ENCODE measurements at regions not wholly inside any gene's neighbourhood (a gene's known extent, or its start where the extent isn't known, plus 50 kb on each side); places are given as distances from the start of the nearest gene placed in this dataset.

DNA sequence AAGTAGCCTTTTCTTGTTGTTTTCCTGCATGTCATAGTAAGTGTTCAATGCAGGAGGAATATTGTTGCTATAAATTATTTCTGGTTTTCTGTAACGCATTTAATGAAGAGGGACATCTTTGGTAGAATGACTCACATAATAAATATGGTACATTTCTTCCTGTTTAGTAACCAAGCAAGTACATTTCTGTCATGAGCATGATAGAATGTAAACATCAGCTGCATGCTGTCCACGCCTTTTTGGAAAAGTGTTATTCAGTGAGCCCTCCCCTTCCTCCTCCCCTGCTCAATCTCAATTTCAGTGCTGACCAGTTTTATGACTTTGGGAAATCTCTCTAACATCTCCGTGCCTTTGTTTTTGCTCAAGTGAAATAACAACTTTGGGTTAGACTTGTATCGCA lies 664.0 kb downstream of the XPNPEP1 start:
- CTCF ChIA-PET = interaction anchor here (1.3 kb wide), 1 partner anchor 514 kb away, joined by 4 read pairs; no protein-coding TSS in a partner anchor
- TF ChIP-seq, protein P1, sequence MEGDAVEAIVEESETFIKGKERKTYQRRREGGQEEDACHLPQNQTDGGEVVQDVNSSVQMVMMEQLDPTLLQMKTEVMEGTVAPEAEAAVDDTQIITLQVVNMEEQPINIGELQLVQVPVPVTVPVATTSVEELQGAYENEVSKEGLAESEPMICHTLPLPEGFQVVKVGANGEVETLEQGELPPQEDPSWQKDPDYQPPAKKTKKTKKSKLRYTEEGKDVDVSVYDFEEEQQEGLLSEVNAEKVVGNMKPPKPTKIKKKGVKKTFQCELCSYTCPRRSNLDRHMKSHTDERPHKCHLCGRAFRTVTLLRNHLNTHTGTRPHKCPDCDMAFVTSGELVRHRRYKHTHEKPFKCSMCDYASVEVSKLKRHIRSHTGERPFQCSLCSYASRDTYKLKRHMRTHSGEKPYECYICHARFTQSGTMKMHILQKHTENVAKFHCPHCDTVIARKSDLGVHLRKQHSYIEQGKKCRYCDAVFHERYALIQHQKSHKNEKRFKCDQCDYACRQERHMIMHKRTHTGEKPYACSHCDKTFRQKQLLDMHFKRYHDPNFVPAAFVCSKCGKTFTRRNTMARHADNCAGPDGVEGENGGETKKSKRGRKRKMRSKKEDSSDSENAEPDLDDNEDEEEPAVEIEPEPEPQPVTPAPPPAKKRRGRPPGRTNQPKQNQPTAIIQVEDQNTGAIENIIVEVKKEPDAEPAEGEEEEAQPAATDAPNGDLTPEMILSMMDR (IDR thresholded peaks at IDR 0.05; ENCODE audit: unreplicated experiment) = no peak
- Mint-ChIP-seq H3K4me3 (ENCODE audit: unreplicated experiment) (no peak overlapping the region), H3K4me1 (ENCODE audit: insufficient read depth, unreplicated experiment) (peaks cover 10% of the 10 kb centered on the region), H3K27me3 (ENCODE audit: insufficient read depth, unreplicated experiment) (no peaks in the 10 kb centered on the region), H3K27ac (ENCODE audit: low read depth, unreplicated experiment) (peak overlapping the region; percentile 81), H3K9me3 (ENCODE audit: unreplicated experiment) (peaks cover 9% of the 10 kb centered on the region), H3K36me3 (ENCODE audit: insufficient read depth, unreplicated experiment) (no peaks in the 10 kb centered on the region)
- POLR2A ChIA-PET = interaction anchor here (0.6 to 0.9 kb wide), 2 partner anchors 8 to 85 kb away, joined by 3 read pairs; no protein-coding TSS in a partner anchor
- DNase-seq (ENCODE audit: unreplicated experiment) = peak; percentile 11
- intact Hi-C loops (cut with micrococcal nuclease) = no loop called here
- BruUV-seq (replicated peaks) = no TSS peak

DNA sequence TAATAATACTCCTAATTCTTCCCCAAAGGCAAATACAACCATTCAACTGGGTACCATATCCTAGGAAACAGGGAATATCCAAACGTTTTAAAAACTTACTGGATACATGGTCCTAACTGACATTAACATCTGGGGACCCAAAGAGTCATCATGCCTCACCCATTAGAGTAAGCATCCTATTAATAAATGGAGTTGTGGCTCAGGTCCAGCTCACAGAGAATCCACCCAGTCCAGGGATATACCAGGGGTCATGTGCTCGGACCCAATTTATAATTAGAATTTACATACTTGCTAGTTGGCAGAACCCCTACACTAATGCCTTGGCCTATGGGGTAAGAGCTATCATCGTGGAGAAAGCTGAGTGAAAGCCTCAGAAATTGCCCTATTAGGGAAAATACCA lies 670.0 kb downstream of the XPNPEP1 start:
- no TSS peak for BruUV-seq (replicated peaks)
- Mint-ChIP-seq H3K4me3 (ENCODE audit: unreplicated experiment) (no peak overlapping the region), H3K4me1 (ENCODE audit: insufficient read depth, unreplicated experiment) (peaks cover 9% of the 10 kb centered on the region), H3K27me3 (ENCODE audit: insufficient read depth, unreplicated experiment) (no peaks in the 10 kb centered on the region), H3K9me3 (ENCODE audit: unreplicated experiment) (no peaks in the 10 kb centered on the region), H3K27ac (ENCODE audit: low read depth, unreplicated experiment) (no peak overlapping the region), H3K36me3 (ENCODE audit: insufficient read depth, unreplicated experiment) (no peaks in the 10 kb centered on the region)
- ChIA-PET CTCF (no interaction called here), POLR2A (no interaction called here)
- DNase-seq (ENCODE audit: unreplicated experiment) = no peak
- intact Hi-C loops (cut with micrococcal nuclease) = no loop called here
- TF ChIP-seq, protein P1 (IDR thresholded peaks at IDR 0.05; ENCODE audit: unreplicated experiment) = no peak

DNA sequence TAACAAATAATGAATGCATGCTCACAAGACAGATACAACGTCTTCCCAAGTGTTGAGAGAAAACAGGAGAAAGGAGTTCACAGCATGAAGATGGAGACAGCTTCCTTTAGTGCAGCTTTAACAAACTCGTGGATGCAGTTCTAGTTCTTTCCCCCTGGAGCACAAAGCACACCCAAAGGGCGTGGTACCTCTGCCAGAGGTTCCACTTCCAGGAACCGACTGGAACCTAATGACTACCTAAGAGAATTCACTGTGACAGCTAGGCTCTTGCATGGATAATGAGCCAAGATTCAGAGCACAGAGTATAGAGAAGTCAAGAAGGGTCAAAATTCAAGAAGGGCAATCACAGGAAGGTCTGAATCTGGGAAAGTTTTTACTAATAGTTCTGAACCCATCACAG lies 673.2 kb downstream of the XPNPEP1 start:
- DNase-seq (ENCODE audit: unreplicated experiment) = no peak
- Mint-ChIP-seq H3K9me3 (ENCODE audit: unreplicated experiment) (no peaks in the 10 kb centered on the region), H3K4me3 (ENCODE audit: unreplicated experiment) (no peak overlapping the region), H3K36me3 (ENCODE audit: insufficient read depth, unreplicated experiment) (no peaks in the 10 kb centered on the region), H3K27me3 (ENCODE audit: insufficient read depth, unreplicated experiment) (no peaks in the 10 kb centered on the region), H3K27ac (ENCODE audit: low read depth, unreplicated experiment) (no peak overlapping the region), H3K4me1 (ENCODE audit: insufficient read depth, unreplicated experiment) (peaks cover 9% of the 10 kb centered on the region)
- TF ChIP-seq, protein P1 (IDR thresholded peaks at IDR 0.05; ENCODE audit: unreplicated experiment) = no peak
- intact Hi-C loops (cut with micrococcal nuclease) = no loop called here
- no TSS peak for BruUV-seq (replicated peaks)
- ChIA-PET CTCF (no interaction called here), POLR2A (interaction anchor here (0.9 kb wide), 1 partner anchor 11 kb away, joined by 3 read pairs; no protein-coding TSS in a partner anchor)

DNA sequence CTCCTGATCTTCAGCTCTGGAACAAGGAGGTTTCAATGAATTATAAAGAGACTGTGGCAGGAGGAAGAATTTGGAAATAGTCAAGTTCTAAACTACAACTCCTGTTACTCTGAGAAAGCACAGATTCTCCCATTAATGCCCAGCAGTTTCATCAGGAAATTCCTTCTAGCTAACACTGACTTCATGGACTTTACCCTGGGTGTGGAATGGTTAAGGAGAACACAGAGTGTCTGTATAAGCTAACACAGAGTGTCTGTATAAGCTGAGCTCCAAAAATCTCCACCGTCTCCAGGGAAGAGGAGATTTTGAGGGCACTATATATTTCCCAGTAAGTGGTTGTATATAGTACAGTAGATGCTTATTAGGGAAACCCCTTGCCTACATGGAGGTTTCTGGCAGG lies 675.5 kb downstream of the XPNPEP1 start:
- intact Hi-C loops (cut with micrococcal nuclease) = no loop called here
- H3K27ac Mint-ChIP-seq (ENCODE audit: low read depth, unreplicated experiment) = no peak overlapping the region
- TF ChIP-seq, protein P1 (IDR thresholded peaks at IDR 0.05; ENCODE audit: unreplicated experiment) = no peak
- H3K27me3 Mint-ChIP-seq (ENCODE audit: insufficient read depth, unreplicated experiment) = no peaks in the 10 kb centered on the region
- no peaks in the 10 kb centered on the region for H3K9me3 Mint-ChIP-seq (ENCODE audit: unreplicated experiment)
- H3K4me3 Mint-ChIP-seq (ENCODE audit: unreplicated experiment) = no peak overlapping the region
- no peak for DNase-seq (ENCODE audit: unreplicated experiment)
- H3K4me1 Mint-ChIP-seq (ENCODE audit: insufficient read depth, unreplicated experiment) = peaks cover 9% of the 10 kb centered on the region
- ChIA-PET POLR2A (no interaction called here), CTCF (no interaction called here)
- no peaks in the 10 kb centered on the region for H3K36me3 Mint-ChIP-seq (ENCODE audit: insufficient read depth, unreplicated experiment)
- no TSS peak for BruUV-seq (replicated peaks)

Measured in MCF 10A (cell line).